Body of pancreas (tissue), 4 donors: ENCODE measurements at regions not wholly inside any gene's neighbourhood (a gene's known extent, or its start where the extent isn't known, plus 50 kb on each side); places are given as distances from the start of the nearest gene placed in this dataset.

ENCODE experiments used
- POLR2A ChIP-seq, 3 donors: fragments of 450-650 bp; IDR thresholded peaks; one replicate each; pipeline ENCODE4 v1.6.1; 2016; ENCODE audit warnings: antibody characterized with exemption in 3 of 3, mild to moderate bottlenecking in 2 of 3
- TF ChIP-seq, protein P1 (sequence below), 7 experiments: fragments of 450-650 bp in 4 of 7; fragments of 200-600 bp in 3 of 7; sonication (generic) in 3 of 7; IDR thresholded peaks; one replicate each; pipeline ENCODE4 v1.5.1; 2016 to 2019; ENCODE audit warnings: antibody characterized with exemption in 7 of 7

DNA sequence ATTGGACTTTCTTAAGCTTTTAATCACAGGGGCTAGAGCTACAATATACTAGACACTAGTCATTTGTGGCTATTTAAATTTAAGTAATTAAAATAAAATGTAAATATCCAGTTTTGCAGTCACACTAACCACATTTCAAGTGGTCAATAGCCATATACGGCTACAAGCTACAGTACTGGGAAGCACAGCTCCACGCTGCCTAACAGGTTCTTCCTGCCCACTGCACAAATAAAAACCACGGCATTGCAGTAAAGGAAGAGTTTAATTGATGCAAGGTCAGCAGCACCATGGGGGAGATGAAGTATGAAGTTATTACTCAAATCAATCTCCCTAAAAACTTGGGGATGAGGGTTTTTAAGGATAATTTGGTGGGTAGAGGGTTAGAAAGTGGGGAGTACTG, 134.1 kb downstream of the LURAP1L start:
- TF ChIP-seq POLR2A (IDR thresholded peaks at IDR 0.05), result no peak
- TF ChIP-seq, protein P1, sequence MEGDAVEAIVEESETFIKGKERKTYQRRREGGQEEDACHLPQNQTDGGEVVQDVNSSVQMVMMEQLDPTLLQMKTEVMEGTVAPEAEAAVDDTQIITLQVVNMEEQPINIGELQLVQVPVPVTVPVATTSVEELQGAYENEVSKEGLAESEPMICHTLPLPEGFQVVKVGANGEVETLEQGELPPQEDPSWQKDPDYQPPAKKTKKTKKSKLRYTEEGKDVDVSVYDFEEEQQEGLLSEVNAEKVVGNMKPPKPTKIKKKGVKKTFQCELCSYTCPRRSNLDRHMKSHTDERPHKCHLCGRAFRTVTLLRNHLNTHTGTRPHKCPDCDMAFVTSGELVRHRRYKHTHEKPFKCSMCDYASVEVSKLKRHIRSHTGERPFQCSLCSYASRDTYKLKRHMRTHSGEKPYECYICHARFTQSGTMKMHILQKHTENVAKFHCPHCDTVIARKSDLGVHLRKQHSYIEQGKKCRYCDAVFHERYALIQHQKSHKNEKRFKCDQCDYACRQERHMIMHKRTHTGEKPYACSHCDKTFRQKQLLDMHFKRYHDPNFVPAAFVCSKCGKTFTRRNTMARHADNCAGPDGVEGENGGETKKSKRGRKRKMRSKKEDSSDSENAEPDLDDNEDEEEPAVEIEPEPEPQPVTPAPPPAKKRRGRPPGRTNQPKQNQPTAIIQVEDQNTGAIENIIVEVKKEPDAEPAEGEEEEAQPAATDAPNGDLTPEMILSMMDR (IDR thresholded peaks at IDR 0.05), result no peak
